Stomach smooth muscle (tissue), 2 donors: ENCODE measurements at regions not wholly inside any gene's neighbourhood (a gene's known extent, or its start where the extent isn't known, plus 50 kb on each side); places are given as distances from the start of the nearest gene placed in this dataset.
A peak's percentile ranks its signal among the peaks of the same experiment; 100 is the strongest.

Experiments
- H3K27ac ChIP-seq: one replicate; pipeline ENCODE4 v1.7.0; 2013; ENCODE audit warnings: mild to moderate bottlenecking, low read length, inconsistent platforms
- H3K27me3 ChIP-seq, 2 donors: one replicate each; pipeline ENCODE4 v1.7.0; 2013; ENCODE audit warnings: low read length in 2 of 2; ENCODE audit not compliant: insufficient read depth in 2 of 2, control insufficient read depth in 1 of 2
- H3K36me3 ChIP-seq, 2 donors: one replicate each; pipeline ENCODE4 v1.7.0; 2013; ENCODE audit warnings: low read length in 2 of 2; ENCODE audit not compliant: control insufficient read depth in 2 of 2, insufficient read depth in 2 of 2
- H3K4me1 ChIP-seq: one replicate; pipeline ENCODE4 v1.7.0; 2013; ENCODE audit warnings: low read length; ENCODE audit not compliant: control insufficient read depth, insufficient read depth
- H3K4me3 ChIP-seq, 2 donors: one replicate each; pipeline ENCODE4 v1.7.0; 2013; ENCODE audit warnings: low read length in 2 of 2
- H3K9ac ChIP-seq, 2 donors: one replicate each; pipeline ENCODE4 v1.7.0; 2013; ENCODE audit warnings: low read length in 2 of 2, mild to moderate bottlenecking in 1 of 2
- H3K9me3 ChIP-seq, 2 donors: one replicate each; pipeline ENCODE4 v1.7.0; 2013; ENCODE audit warnings: low read length in 2 of 2; ENCODE audit not compliant: control insufficient read depth in 2 of 2
- donor health status: healthy.
- donor health status: Pancreatic carcinoma.

DNA sequence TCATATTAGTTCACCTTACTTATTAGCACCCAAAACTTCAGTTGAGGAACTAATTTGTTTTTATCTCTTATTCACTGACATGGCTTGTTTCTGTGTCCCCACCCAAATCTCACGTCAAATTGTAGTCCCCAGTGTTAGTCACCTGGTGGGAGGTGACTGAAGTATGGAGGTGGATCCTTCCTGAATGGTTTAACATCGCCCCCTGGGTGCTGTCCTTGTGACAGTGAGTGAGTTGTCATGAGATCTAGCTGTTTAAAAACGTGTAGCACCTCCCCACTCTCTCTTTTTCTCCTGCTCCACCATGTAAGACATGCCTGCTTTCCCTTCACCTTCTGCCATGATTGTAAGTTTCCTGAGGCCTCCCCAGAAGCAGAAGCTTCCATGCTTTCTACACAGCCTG, 75.0 kb upstream of the HECTD2 start:
- no peak overlapping the region for H3K4me3 ChIP-seq
- H3K27ac ChIP-seq, result no peak overlapping the region
- no peaks in the 10 kb centered on the region for H3K36me3 ChIP-seq
- H3K9me3 ChIP-seq, result no peaks in the 10 kb centered on the region
- no peaks in the 10 kb centered on the region for H3K27me3 ChIP-seq
- H3K4me1 ChIP-seq, result no peaks in the 10 kb centered on the region
- H3K9ac ChIP-seq, result no peak overlapping the region

DNA sequence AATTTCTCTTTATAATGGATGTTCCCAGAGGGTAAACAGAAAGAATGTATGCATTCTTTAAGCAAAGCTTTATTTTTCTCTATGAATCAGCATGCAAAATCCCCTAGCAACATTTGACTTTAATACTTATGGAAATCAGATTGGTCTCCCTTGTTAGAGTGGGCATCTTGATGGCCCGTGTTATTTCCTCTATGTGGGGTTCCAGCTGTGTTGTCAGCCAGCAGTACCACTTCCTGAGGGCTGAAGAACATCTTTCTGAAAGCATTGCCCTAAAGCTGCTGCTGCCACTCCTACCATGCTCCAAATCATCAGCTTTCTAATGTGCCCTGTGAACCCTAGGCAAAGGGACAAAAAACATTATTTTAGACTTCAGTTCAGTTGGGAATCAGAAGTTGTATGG, 70.4 kb upstream of the HECTD2 start:
- no peaks in the 10 kb centered on the region for H3K4me1 ChIP-seq
- no peak overlapping the region for H3K9ac ChIP-seq
- H3K27ac ChIP-seq, result no peak overlapping the region

DNA sequence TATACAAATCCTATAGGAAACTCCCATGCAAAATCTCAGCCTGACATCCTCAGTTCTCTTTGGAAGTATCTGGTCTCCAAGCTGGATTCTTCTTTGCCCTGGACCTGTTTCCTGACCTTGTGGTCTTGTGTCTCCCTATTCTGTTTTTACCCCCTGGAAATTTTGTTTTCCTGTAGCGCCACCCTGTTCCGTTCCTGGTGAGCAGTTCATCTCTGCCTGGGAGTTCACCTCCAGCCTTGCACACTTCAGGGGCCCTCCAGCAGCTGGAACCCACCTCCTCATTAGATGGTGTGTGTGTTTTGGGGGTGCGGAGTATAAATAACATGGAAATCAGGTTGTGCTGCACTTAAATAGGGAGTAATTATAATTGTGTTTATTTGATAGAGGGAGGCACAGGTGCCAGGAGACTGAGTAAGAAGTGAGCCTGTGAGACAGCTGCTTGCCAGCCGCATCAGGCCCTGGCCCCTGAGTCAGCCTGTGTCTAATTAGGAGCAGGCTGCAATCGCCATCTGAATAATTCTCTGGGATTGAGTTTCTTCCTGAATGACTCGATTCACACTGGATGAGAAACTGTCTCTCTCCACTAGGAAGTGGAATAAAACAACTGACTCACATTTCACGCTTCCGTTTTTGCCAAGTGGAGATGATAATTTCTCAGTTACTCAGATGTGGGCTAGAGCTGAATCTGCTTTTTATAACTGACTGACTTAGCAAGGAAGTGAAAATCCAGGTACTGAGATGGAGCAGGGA, 69.4 kb upstream of the HECTD2 start:
- no peaks in the 10 kb centered on the region for H3K27me3 ChIP-seq
- no peaks in the 10 kb centered on the region for H3K9me3 ChIP-seq
- no peak overlapping the region for H3K9ac ChIP-seq
- H3K27ac ChIP-seq, result no peak overlapping the region
- H3K4me3 ChIP-seq, result no peak overlapping the region
- H3K4me1 ChIP-seq, result no peaks in the 10 kb centered on the region
- no peaks in the 10 kb centered on the region for H3K36me3 ChIP-seq

More for the DNA sequence above, 70.4 kb upstream of the HECTD2 start:
- Histone ChIP-seq H3K4me3 (no peak overlapping the region), H3K36me3 (no peaks in the 10 kb centered on the region), H3K9me3 (no peaks in the 10 kb centered on the region), H3K27me3 (no peaks in the 10 kb centered on the region)

DNA sequence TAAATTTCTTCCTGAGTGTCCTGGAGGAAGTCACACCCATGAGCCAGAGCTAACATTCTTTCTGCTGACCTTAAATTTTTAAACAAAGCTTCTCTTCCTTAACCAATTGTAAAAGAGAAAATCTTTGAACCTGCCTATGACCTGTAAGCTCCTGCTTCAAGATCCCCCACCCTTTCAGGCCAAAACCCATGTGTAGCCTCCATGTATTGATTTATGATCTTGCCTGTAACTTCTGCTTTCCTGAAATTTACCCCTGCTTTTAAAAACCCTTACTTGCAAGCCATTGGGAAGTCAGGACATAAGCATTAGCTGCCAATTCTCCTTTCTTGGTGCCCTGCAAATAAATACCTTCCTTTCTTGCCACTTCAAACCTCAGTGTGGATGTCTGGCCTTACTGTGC, 68.5 kb upstream of the HECTD2 start:
- no peak overlapping the region for H3K27ac ChIP-seq
- no peaks in the 10 kb centered on the region for H3K36me3 ChIP-seq
- no peaks in the 10 kb centered on the region for H3K27me3 ChIP-seq
- no peak overlapping the region for H3K9ac ChIP-seq
- H3K4me3 ChIP-seq, result no peak overlapping the region
- H3K9me3 ChIP-seq, result no peaks in the 10 kb centered on the region
- no peaks in the 10 kb centered on the region for H3K4me1 ChIP-seq

DNA sequence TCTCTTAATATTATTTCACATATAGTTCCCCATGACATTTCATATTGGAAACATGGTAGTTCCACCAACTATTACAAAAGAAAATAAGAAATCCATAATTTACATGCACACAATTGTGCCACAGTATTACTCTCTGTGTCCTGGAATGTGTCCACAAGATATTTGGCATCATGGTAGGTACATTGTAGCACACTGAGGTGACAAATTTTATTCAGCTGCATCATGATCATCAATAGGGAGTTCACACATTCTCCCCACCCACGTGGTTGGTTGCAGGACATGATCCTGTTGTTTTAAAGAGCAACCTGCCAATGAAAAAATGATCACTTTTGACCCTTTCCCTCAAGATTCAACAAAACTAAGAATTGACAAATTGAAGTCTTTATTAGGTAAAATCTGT, 67.1 kb upstream of the HECTD2 start:
- Histone ChIP-seq H3K9ac (no peak overlapping the region), H3K4me3 (no peak overlapping the region), H3K9me3 (no peaks in the 10 kb centered on the region), H3K27me3 (no peaks in the 10 kb centered on the region), H3K27ac (no peak overlapping the region), H3K36me3 (no peaks in the 10 kb centered on the region), H3K4me1 (no peaks in the 10 kb centered on the region)

DNA sequence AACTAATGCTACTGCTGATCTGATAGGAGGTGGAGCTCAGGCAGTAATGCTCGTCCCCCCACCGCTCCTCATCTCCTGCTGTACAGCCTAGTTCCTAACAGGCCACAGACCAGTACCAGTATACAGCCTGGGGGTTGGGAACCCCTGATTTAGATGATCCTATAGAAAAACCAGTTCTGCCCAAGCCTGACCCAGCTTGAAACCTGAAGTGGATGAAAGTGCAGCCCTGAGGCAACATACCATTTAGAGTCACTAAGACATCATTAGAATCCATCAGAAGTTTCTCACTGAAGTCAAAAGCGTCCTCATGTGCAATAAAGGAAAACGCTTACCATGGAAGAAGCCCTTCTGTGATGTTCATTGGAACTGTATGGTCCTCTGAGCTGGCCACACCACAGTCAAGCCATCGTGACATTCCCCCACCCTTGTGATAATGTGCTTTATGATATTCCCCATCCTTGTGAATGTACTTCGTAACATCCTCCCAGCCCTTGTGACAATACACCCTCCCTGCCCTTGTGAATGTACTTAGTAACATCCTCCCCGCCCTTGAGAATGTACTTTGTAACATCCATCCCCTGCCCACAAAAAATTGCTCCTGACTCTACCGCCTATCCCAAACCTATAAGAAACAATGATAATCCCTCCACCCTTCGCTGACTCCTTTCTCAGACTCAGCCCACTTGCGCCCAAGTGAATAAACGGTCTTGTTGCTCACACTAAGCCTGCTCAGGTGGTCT, 65.9 kb upstream of the HECTD2 start:
- Histone ChIP-seq H3K4me1 (peaks cover 9% of the 10 kb centered on the region), H3K36me3 (no peaks in the 10 kb centered on the region), H3K27ac (no peak overlapping the region), H3K9ac (no peak overlapping the region), H3K27me3 (no peaks in the 10 kb centered on the region), H3K4me3 (no peak overlapping the region), H3K9me3 (no peaks in the 10 kb centered on the region)

DNA sequence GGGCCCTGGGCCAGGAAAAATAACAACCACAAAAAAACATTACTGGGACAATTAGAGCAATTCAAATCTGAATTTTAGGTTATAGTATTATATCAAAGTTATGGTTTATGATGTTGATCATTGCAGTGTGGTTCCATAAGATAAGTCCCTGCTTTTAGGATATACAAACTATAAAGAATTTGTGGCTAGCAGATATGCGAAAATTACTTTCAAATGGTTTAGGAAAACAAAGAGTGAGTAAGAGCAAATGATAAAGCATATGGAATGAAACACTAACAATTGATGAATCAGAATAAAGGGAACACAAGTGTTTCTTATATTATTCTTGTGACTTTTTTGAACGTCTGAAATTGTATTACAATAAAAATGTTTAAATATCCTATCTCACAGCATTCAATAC, 64.4 kb upstream of the HECTD2 start:
- H3K9me3 ChIP-seq, result no peaks in the 10 kb centered on the region
- H3K27me3 ChIP-seq, result no peaks in the 10 kb centered on the region
- H3K36me3 ChIP-seq, result no peaks in the 10 kb centered on the region
- H3K4me3 ChIP-seq, result no peak overlapping the region
- no peak overlapping the region for H3K27ac ChIP-seq
- H3K4me1 ChIP-seq, result peaks cover 11% of the 10 kb centered on the region
- H3K9ac ChIP-seq, result no peak overlapping the region

DNA sequence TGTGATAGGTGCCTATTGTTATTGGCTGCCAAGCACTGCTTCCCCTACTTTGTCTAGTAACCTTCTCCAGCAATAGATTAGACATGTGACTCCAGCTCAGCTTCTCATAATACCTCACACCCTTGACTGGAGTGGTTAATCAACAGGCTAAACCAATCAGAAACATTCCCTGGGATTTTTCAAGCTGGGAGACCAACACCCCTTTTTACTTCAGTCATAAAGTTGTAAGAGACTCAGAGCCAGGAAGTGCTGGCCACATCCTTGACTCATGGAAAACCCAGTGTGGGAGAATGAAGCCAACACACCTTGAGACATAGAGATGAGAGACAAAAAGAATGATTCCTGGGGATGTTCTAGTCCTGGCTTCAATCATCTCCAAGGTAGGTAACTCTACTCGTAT, 62.6 kb upstream of the HECTD2 start:
- no peaks in the 10 kb centered on the region for H3K36me3 ChIP-seq
- no peak overlapping the region for H3K9ac ChIP-seq
- H3K4me1 ChIP-seq, result peaks cover 11% of the 10 kb centered on the region
- no peak overlapping the region for H3K4me3 ChIP-seq
- no peak overlapping the region for H3K27ac ChIP-seq
- no peaks in the 10 kb centered on the region for H3K27me3 ChIP-seq
- no peaks in the 10 kb centered on the region for H3K9me3 ChIP-seq

DNA sequence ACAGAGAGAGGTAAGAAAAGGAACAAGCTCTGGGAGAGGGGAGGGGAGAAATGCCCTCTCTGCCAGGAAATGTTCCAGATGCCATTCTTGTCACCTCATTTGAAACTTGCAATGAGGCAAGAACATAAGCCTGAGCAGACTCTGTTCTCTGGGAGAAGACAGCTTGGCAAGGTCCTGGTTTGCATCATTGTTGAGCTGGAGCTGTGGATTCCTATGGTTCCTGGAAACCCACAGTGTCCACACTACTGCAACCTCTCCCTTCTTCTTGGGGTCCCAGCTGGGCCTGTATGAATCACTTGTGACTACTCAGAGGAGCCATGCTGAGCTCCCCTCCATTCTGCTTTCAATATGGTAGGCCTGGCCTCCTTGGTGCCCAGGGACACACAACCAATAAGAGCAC, 60.8 kb upstream of the HECTD2 start:
- Histone ChIP-seq H3K4me1 (peaks cover 11% of the 10 kb centered on the region), H3K9ac (no peak overlapping the region), H3K36me3 (no peaks in the 10 kb centered on the region), H3K4me3 (no peak overlapping the region), H3K27ac (peak overlapping the region; percentile 60), H3K27me3 (no peaks in the 10 kb centered on the region), H3K9me3 (no peaks in the 10 kb centered on the region)

DNA sequence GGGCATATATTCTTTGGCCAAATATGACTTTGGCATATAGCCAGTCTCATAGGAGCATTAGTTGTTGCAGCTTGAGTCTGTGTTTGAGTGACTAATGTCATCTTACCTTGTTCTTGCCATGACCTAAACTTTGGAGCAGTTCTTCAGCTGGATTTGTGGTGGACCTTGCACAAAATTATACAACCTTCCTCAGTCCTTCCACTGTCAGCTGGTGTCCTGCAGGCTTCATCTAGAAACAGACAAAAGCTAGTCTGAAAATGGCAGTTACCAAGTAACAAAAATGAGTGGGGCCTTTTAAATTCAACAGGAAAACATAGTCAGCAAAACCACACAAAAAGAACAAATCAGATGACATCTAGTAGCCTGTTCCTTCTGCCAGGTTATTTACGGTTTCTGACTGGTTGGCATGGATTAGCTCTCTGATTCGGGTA, 59.5 kb upstream of the HECTD2 start:
- H3K36me3 ChIP-seq, result no peaks in the 10 kb centered on the region
- H3K27me3 ChIP-seq, result no peaks in the 10 kb centered on the region
- H3K9ac ChIP-seq, result no peak overlapping the region
- H3K4me3 ChIP-seq, result no peak overlapping the region
- H3K4me1 ChIP-seq, result peaks cover 11% of the 10 kb centered on the region
- H3K9me3 ChIP-seq, result no peaks in the 10 kb centered on the region
- H3K27ac ChIP-seq, result no peak overlapping the region

DNA sequence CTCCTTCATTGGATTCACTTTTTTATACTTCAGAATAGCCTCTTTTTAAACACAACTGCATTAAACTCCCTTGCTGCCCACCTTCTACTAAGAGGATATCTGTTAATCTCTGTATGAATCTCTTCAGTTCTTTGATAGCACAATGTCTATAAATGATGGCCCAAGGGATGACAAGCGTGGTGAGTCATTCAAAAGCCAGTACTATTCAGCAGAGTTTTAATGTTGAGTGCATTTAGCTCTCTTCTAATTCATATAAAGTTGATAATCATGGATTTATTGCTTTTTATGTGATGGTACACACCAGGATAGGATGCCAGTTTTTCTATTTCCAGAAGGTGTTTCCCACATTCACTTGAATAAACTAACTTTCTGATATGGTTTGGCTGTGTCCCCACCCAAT, 57.4 kb upstream of the HECTD2 start:
- Histone ChIP-seq H3K27ac (no peak overlapping the region), H3K9me3 (no peaks in the 10 kb centered on the region), H3K4me1 (peaks cover 11% of the 10 kb centered on the region), H3K36me3 (no peaks in the 10 kb centered on the region), H3K4me3 (no peak overlapping the region), H3K9ac (no peak overlapping the region), H3K27me3 (no peaks in the 10 kb centered on the region)
